GM19452 (cell line): ENCODE measurements at regions not wholly inside any gene's neighbourhood (a gene's known extent, or its start where the extent isn't known, plus 50 kb on each side); places are given as distances from the start of the nearest gene placed in this dataset.

Experiments
- ATAC-seq: cut with Tn5 transposase; IDR thresholded peaks from one replicate; pipeline ENCODE4 v1.9.1; 2021; ENCODE audit not compliant: unreplicated experiment

DNA sequence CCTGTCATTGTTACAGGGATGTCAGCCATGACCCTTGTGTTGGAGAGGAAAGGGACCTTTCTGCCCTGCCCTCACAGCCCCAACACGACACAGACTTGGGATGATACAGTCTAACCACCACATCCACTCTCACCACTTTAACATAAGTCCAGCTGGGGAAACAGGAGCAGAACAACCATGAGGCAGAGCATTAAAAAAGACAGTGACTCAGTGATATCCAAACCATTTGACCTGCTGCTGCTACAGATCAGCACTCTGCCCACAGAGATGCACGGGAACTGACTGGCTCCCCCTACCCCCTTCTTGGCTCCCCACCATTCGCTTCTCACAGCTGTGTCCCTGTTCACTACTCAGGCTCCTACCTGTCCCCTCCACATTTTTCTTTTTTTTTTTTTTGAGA is 458.6 kb downstream of the ZNF608 start:
- ATAC-seq, result no peak

- no peak for ATAC-seq
Observed at GRCh38 chr5:124285733-124286132, 460.7 kb downstream of the ZNF608 start.

GRCh38 chr5:124285071-124285470 is 461.4 kb downstream of the ZNF608 start:
- no peak for ATAC-seq

- no peak for ATAC-seq
Observed at GRCh38 chr5:124283031-124283430, 463.4 kb downstream of the ZNF608 start.

GRCh38 chr5:124280079-124280478 is 466.4 kb downstream of the ZNF608 start:
- no peak for ATAC-seq

GRCh38 chr5:124279146-124279876 is 467.1 kb downstream of the ZNF608 start:
- no peak for ATAC-seq

DNA sequence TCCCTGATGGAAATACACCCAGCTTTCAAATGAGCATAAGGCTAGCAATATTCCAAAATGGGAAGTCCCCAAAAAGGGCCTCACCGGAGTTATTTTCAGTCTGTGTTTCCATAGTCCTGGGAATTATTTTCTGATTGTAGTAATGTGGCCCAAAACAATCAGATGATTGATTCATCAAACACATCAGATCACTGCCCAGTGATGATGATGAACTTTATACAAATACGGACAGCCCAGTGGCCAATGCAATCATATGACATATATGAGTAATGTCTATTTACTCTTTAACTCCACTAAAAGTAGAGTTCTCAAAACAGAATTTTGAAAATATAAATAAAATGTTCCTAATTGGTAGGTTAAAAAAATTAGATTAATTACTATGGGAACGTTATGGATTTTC is 467.8 kb downstream of the ZNF608 start:
- no peak for ATAC-seq

- no peak for ATAC-seq
Observed at GRCh38 chr5:124277767-124278545, 468.5 kb downstream of the ZNF608 start.

DNA sequence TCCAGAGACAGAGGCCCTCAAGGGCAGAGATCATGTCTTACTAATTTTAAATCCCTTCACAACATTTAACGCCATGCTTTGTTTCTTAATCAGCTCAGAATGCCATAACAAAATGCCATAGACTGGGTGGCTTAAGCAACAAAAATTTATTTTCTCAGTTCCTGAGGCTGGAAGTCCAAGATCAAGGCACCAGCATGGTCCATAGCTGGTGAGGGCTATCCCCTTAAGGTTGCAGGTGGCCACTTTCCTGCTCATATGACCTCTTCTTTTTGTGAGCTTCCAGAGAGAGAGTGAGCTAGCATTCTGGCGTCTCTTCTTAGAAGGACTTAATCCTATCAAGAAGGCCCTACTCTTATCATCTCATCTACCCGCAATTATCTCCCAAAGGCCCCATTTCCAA is 470.3 kb downstream of the ZNF608 start:
- no peak for ATAC-seq

- ATAC-seq, result no peak
Observed at GRCh38 chr5:124274949-124275348, 471.5 kb downstream of the ZNF608 start.

DNA sequence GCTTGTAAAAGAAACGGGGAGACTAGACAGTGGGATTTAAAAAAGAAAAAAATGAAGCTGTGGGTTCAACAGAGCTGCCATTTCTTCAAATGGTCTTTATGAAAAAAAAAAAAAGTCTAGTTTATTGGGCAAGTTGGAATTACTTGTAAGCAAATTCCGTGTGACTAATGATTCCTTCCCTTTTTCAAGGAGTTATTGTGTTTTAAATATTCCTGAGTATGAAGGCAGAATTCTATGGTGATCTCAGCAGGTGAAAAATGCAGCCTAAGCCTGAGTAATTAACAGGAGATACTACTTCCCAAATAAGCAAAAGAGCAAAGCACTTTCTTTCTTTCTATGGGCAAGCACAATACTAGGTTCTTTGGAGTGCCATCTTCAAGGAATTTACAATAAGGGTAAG is 481.9 kb downstream of the ZNF608 start:
- ATAC-seq, result no peak

GRCh38 chr5:124263680-124264491 is 482.6 kb downstream of the ZNF608 start:
- ATAC-seq, result no peak

DNA sequence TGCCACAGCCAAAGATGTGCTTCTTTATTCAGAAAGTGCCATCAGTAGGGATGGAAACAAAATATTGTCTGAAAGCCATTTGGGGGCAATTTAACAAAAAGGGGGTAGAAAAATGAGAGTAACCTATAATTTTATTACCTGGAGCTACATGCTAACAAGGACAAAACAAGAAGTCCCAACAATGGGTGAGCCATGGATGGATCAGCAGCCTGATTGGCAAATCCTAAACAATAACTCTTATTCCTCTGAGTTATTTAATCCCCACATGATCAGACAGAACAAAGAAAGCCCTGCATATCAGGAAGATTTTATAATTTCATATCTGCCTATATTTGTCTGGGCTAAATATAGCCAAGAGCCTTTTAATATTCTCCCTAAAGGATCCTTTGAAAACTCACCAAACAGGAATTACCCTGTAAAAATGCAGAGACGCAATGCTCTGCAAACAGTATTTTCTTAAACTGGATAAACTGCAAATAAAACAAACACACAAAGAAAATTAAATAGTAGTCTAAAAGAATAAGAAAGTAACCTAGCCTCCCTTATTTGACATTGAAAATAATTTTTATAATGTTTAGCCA is 483.4 kb downstream of the ZNF608 start:
- ATAC-seq, result no peak

DNA sequence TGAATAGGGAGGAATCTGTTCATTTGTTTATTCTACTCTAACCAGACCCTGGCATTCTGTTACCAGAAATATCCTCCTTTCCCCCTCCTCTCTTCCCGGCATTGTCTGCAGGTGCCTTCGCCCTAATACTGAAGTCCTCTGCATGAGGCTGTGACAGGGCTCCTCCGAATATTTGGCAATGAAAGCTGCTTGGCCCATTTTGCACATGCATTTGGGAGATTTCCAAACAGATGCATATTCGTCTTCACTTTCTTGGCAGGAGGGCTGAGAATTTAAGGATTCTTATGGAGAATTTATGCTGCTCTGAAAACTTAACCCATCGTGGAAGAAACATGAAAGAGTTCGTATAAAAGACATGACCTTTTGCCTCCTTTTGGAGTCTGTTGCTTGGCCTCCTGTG is 484.0 kb downstream of the ZNF608 start:
- ATAC-seq, result no peak

- ATAC-seq, result no peak
Observed at GRCh38 chr5:124261848-124262247, 484.6 kb downstream of the ZNF608 start.

- no peak for ATAC-seq
Observed at GRCh38 chr5:124260921-124261515, 485.4 kb downstream of the ZNF608 start.

GRCh38 chr5:124259017-124259416 is 487.4 kb downstream of the ZNF608 start:
- ATAC-seq, result no peak

- ATAC-seq, result no peak
Observed at GRCh38 chr5:124257048-124257447, 489.4 kb downstream of the ZNF608 start.

DNA sequence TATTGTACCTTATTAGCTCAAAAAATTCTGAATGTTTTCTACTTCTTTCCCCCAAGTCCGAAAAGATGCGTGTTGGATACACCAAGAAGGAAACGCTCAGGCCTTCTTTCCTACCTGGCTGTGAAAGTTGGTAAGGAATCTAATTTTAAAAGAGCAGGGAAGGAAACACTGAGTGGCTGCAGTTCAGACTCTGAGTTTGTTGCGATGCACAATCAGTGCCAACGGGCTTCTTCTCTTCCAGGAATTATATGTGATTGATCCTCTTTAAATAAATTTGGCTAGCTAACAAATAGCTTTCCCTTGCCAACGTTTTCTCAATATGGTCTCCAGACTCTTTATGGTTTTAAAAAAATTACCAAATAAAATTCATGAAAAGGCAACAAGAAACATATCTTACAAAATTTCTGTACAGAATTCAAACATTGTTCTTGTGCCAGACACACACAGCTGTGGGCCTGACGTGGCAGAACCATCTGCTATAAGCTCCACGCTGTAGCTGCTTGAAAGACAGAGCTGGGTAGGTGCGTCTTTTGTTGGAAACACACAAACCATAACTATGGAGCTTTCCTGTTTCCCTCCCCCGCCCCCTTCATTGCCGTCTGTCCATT is 493.1 kb downstream of the ZNF608 start:
- ATAC-seq, result no peak

DNA sequence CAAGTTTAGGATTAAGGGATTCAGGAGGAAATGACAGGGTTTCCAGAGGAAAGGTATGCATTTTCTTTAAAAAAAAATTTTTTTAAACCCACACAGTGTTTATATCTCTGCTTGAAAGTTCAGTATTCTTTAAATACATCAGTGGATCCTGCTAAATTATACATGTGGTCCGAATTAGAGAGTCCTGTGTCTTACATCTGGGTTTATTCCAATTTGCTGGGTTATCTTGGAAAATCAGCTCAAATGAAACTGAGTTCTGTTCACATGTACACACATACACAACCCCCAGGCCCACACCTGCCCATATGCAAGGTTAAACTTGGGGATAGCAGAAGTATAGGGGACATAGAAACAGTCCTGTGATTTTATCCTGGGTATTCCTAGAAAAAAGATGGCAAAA is 493.7 kb downstream of the ZNF608 start:
- no peak for ATAC-seq
